Endothelial cell of umbilical vein (primary cell): ENCODE measurements at regions not wholly inside any gene's neighbourhood (a gene's known extent, or its start where the extent isn't known, plus 50 kb on each side); places are given as distances from the start of the nearest gene placed in this dataset.

Experiments
- CTCF ChIP-seq, 2 donors: IDR thresholded peaks; 1 replicate in 1 of 2; 2 replicates in 1 of 2; pipeline ENCODE4 v1.5.1; 2011; ENCODE audit warnings: low read length in 2 of 2, mild to moderate bottlenecking in 2 of 2, moderate library complexity in 2 of 2, control low read depth in 1 of 2, inconsistent platforms in 1 of 2, low read depth in 1 of 2; ENCODE audit not compliant: insufficient read depth in 1 of 2; ENCODE audit errors: extremely low read depth in 1 of 2
- EZH2 ChIP-seq: IDR thresholded peaks from 2 replicates; pipeline ENCODE4 v1.6.1; 2012; ENCODE audit warnings: borderline replicate concordance, low read depth, mild to moderate bottlenecking, moderate library complexity, low read length, inconsistent platforms; ENCODE audit not compliant: severe bottlenecking
- FOS ChIP-seq: IDR thresholded peaks from 2 replicates; pipeline ENCODE4 v1.6.1; 2011; ENCODE audit warnings: mild to moderate bottlenecking, low read length, moderate library complexity, borderline replicate concordance; ENCODE audit not compliant: insufficient read depth
- POLR2A ChIP-seq: IDR thresholded peaks from 2 replicates; pipeline ENCODE4 v1.6.1; 2012; ENCODE audit warnings: low read depth, mild to moderate bottlenecking, control low read depth, low read length
- POLR2AphosphoS5 ChIP-seq: IDR thresholded peaks from 2 replicates; pipeline ENCODE4 v1.6.1; 2012; ENCODE audit warnings: low read depth, mild to moderate bottlenecking, control low read depth, low read length, moderate library complexity; ENCODE audit not compliant: insufficient read depth

- TF ChIP-seq CTCF (IDR thresholded peaks at IDR 0.05; ENCODE audit: extremely low read depth in 1 of 2, insufficient read depth in 1 of 2, low read depth in 1 of 2, low read length in 2 of 2) (no peak), EZH2 (no peak), POLR2A (no peak), POLR2AphosphoS5 (no peak), FOS (no peak)
Measured at GRCh38 chr16:86722970-86723369, 144.6 kb downstream of the FOXL1 start.
